ENCODE measurements at regions not wholly inside any gene's neighbourhood (a gene's known extent, or its start where the extent isn't known, plus 50 kb on each side); places are given as distances from the start of the nearest gene placed in this dataset.

- H3K4me3 Mint-ChIP-seq = no peak overlapping the region
- H3K9me3 Mint-ChIP-seq = peaks cover 14% of the 10 kb centered on the region
- H3K36me3 Mint-ChIP-seq (ENCODE audit: low read depth) = no peaks in the 10 kb centered on the region
- no peak overlapping the region for H3K27ac Mint-ChIP-seq
- H3K27me3 Mint-ChIP-seq (ENCODE audit: low read depth) = no peaks in the 10 kb centered on the region
- H3K4me1 Mint-ChIP-seq (ENCODE audit: low read depth) = no peaks in the 10 kb centered on the region
Measured at GRCh38 chr14:26810631-26811030, 212.8 kb upstream of the NOVA1 start.

GRCh38 chr14:26811756-26812305 lies 214.0 kb upstream of the NOVA1 start:
- no peaks in the 10 kb centered on the region for H3K27me3 Mint-ChIP-seq (ENCODE audit: low read depth)
- no peak overlapping the region for H3K27ac Mint-ChIP-seq
- no peak overlapping the region for H3K4me3 Mint-ChIP-seq
- H3K4me1 Mint-ChIP-seq (ENCODE audit: low read depth) = no peaks in the 10 kb centered on the region
- no peaks in the 10 kb centered on the region for H3K36me3 Mint-ChIP-seq (ENCODE audit: low read depth)
- peaks cover 4% of the 10 kb centered on the region for H3K9me3 Mint-ChIP-seq

- no peak overlapping the region for H3K27ac Mint-ChIP-seq
- no peaks in the 10 kb centered on the region for H3K36me3 Mint-ChIP-seq (ENCODE audit: low read depth)
- no peaks in the 10 kb centered on the region for H3K27me3 Mint-ChIP-seq (ENCODE audit: low read depth)
- no peaks in the 10 kb centered on the region for H3K4me1 Mint-ChIP-seq (ENCODE audit: low read depth)
- H3K4me3 Mint-ChIP-seq = no peak overlapping the region
- peaks cover 13% of the 10 kb centered on the region for H3K9me3 Mint-ChIP-seq
Measured at GRCh38 chr14:26820138-26820537, 222.3 kb upstream of the NOVA1 start.

GRCh38 chr14:26820572-26820971 lies 222.7 kb upstream of the NOVA1 start:
- Mint-ChIP-seq H3K4me1 (ENCODE audit: low read depth) (no peaks in the 10 kb centered on the region), H3K36me3 (ENCODE audit: low read depth) (no peaks in the 10 kb centered on the region), H3K4me3 (no peak overlapping the region), H3K9me3 (peaks cover 11% of the 10 kb centered on the region), H3K27me3 (ENCODE audit: low read depth) (no peaks in the 10 kb centered on the region), H3K27ac (no peak overlapping the region)

GRCh38 chr14:26828741-26829140 lies 230.9 kb upstream of the NOVA1 start:
- Mint-ChIP-seq H3K4me3 (no peak overlapping the region), H3K9me3 (peaks cover 46% of the 10 kb centered on the region), H3K27ac (no peak overlapping the region), H3K27me3 (ENCODE audit: low read depth) (no peaks in the 10 kb centered on the region), H3K4me1 (ENCODE audit: low read depth) (no peaks in the 10 kb centered on the region), H3K36me3 (ENCODE audit: low read depth) (no peaks in the 10 kb centered on the region)

- Mint-ChIP-seq H3K27ac (no peak overlapping the region), H3K27me3 (ENCODE audit: low read depth) (no peaks in the 10 kb centered on the region), H3K36me3 (ENCODE audit: low read depth) (no peaks in the 10 kb centered on the region), H3K4me3 (no peak overlapping the region), H3K4me1 (ENCODE audit: low read depth) (no peaks in the 10 kb centered on the region), H3K9me3 (peaks cover 37% of the 10 kb centered on the region)
Measured at GRCh38 chr14:26833621-26834176, 235.9 kb upstream of the NOVA1 start.

- H3K4me1 Mint-ChIP-seq (ENCODE audit: low read depth) = no peaks in the 10 kb centered on the region
- peaks cover 31% of the 10 kb centered on the region for H3K9me3 Mint-ChIP-seq
- H3K27me3 Mint-ChIP-seq (ENCODE audit: low read depth) = no peaks in the 10 kb centered on the region
- no peak overlapping the region for H3K4me3 Mint-ChIP-seq
- H3K36me3 Mint-ChIP-seq (ENCODE audit: low read depth) = no peaks in the 10 kb centered on the region
- H3K27ac Mint-ChIP-seq = no peak overlapping the region
Measured at GRCh38 chr14:26835979-26836570, 238.2 kb upstream of the NOVA1 start.

GRCh38 chr14:26839481-26839880 lies 241.6 kb upstream of the NOVA1 start:
- no peak overlapping the region for H3K4me3 Mint-ChIP-seq
- no peaks in the 10 kb centered on the region for H3K4me1 Mint-ChIP-seq (ENCODE audit: low read depth)
- no peaks in the 10 kb centered on the region for H3K27me3 Mint-ChIP-seq (ENCODE audit: low read depth)
- no peak overlapping the region for H3K27ac Mint-ChIP-seq
- no peaks in the 10 kb centered on the region for H3K36me3 Mint-ChIP-seq (ENCODE audit: low read depth)
- H3K9me3 Mint-ChIP-seq = peaks cover 23% of the 10 kb centered on the region

GRCh38 chr14:26841326-26841725 lies 243.5 kb upstream of the NOVA1 start:
- Mint-ChIP-seq H3K27me3 (ENCODE audit: low read depth) (no peaks in the 10 kb centered on the region), H3K9me3 (peaks cover 25% of the 10 kb centered on the region), H3K4me1 (ENCODE audit: low read depth) (no peaks in the 10 kb centered on the region), H3K36me3 (ENCODE audit: low read depth) (no peaks in the 10 kb centered on the region), H3K4me3 (no peak overlapping the region), H3K27ac (no peak overlapping the region)

- no peaks in the 10 kb centered on the region for H3K4me1 Mint-ChIP-seq (ENCODE audit: low read depth)
- H3K27me3 Mint-ChIP-seq (ENCODE audit: low read depth) = no peaks in the 10 kb centered on the region
- no peak overlapping the region for H3K27ac Mint-ChIP-seq
- no peak overlapping the region for H3K4me3 Mint-ChIP-seq
- peaks cover 25% of the 10 kb centered on the region for H3K9me3 Mint-ChIP-seq
- H3K36me3 Mint-ChIP-seq (ENCODE audit: low read depth) = no peaks in the 10 kb centered on the region
Measured at GRCh38 chr14:26841920-26842741, 244.3 kb upstream of the NOVA1 start.

GRCh38 chr14:26845151-26845818 lies 247.5 kb upstream of the NOVA1 start:
- Mint-ChIP-seq H3K27ac (no peak overlapping the region), H3K27me3 (ENCODE audit: low read depth) (no peaks in the 10 kb centered on the region), H3K4me3 (no peak overlapping the region), H3K36me3 (ENCODE audit: low read depth) (no peaks in the 10 kb centered on the region), H3K9me3 (peaks cover 38% of the 10 kb centered on the region), H3K4me1 (ENCODE audit: low read depth) (no peaks in the 10 kb centered on the region)

GRCh38 chr14:26846388-26846787 lies 248.6 kb upstream of the NOVA1 start:
- Mint-ChIP-seq H3K4me1 (ENCODE audit: low read depth) (no peaks in the 10 kb centered on the region), H3K4me3 (no peak overlapping the region), H3K36me3 (ENCODE audit: low read depth) (no peaks in the 10 kb centered on the region), H3K27me3 (ENCODE audit: low read depth) (no peaks in the 10 kb centered on the region), H3K9me3 (peaks cover 43% of the 10 kb centered on the region), H3K27ac (no peak overlapping the region)

- no peaks in the 10 kb centered on the region for H3K36me3 Mint-ChIP-seq (ENCODE audit: low read depth)
- no peak overlapping the region for H3K4me3 Mint-ChIP-seq
- H3K4me1 Mint-ChIP-seq (ENCODE audit: low read depth) = no peaks in the 10 kb centered on the region
- H3K9me3 Mint-ChIP-seq = peaks cover 44% of the 10 kb centered on the region
- no peaks in the 10 kb centered on the region for H3K27me3 Mint-ChIP-seq (ENCODE audit: low read depth)
- H3K27ac Mint-ChIP-seq = no peak overlapping the region
Measured at GRCh38 chr14:26849514-26849913, 251.7 kb upstream of the NOVA1 start.

GRCh38 chr14:26851793-26852192 lies 254.0 kb upstream of the NOVA1 start:
- H3K4me1 Mint-ChIP-seq (ENCODE audit: low read depth) = no peaks in the 10 kb centered on the region
- H3K4me3 Mint-ChIP-seq = no peak overlapping the region
- H3K36me3 Mint-ChIP-seq (ENCODE audit: low read depth) = no peaks in the 10 kb centered on the region
- peaks cover 46% of the 10 kb centered on the region for H3K9me3 Mint-ChIP-seq
- no peaks in the 10 kb centered on the region for H3K27me3 Mint-ChIP-seq (ENCODE audit: low read depth)
- H3K27ac Mint-ChIP-seq = no peak overlapping the region

All from T-helper 1 cell treated with Interleukin-12 subunit alpha and Interleukin-12 subunit beta and Interleukin-4 antibody, amounts not matched to agents 30 μg/mL and 1 μg/mL, for 36 hours (primary cell).